ENCODE measurements at regions not wholly inside any gene's neighbourhood (a gene's known extent, or its start where the extent isn't known, plus 50 kb on each side); places are given as distances from the start of the nearest gene placed in this dataset.

DNA sequence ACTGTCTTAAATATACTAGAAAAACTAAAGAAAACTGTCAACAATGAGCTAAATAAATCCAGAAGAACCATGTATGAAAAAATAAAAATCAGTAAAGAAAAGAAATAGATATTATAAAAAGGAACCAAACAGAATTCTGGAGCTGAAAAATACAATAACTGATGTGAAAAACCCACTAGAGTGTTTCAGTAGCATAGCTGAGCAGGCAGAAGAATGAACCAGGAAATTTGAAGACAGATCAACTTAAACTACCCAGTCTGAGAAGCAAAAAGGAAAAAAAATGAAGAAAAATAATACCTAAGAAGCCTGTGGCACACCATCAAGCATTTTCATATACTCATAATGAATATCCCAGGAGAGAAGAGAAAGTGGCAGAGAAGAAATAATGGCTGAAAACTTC lies 240.1 kb upstream of the RXFP2 start (continued):
- no peak for TF ChIP-seq ZNF23 (CRISPR knock-in tag; IDR thresholded peaks at IDR 0.05)
- TF ChIP-seq, protein P1, sequence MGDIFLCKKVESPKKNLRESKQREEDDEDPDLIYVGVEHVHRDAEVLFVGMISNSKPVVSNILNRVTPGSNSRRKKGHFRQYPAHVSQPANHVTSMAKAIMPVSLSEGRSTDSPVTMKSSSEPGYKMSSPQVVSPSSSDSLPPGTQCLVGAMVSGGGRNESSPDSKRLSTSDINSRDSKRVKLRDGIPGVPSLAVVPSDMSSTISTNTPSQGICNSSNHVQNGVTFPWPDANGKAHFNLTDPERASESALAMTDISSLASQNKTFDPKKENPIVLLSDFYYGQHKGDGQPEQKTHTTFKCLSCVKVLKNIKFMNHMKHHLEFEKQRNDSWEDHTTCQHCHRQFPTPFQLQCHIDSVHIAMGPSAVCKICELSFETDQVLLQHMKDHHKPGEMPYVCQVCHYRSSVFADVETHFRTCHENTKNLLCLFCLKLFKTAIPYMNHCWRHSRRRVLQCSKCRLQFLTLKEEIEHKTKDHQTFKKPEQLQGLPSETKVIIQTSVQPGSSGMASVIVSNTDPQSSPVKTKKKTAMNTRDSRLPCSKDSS (IDR thresholded peaks at IDR 0.05; ENCODE audit: low read depth, partially characterized antibody) = no peak
- TF ChIP-seq, protein P2, sequence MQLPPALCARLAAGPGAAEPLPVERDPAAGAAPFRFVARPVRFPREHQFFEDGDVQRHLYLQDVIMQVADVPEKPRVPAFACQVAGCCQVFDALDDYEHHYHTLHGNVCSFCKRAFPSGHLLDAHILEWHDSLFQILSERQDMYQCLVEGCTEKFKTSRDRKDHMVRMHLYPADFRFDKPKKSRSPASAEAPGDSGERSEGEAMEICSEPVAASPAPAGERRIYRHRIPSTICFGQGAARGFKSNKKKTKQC (CRISPR knock-in tag; IDR thresholded peaks at IDR 0.05) = no peak

GRCh38 chr13:31503626-31504025 lies 235.7 kb upstream of the RXFP2 start:
- FAIRE-seq (no peak), ATAC-seq (no peak), DNase-seq (ENCODE audit: extremely low read depth in 1 of 4, low spot score in 3 of 4) (no peak)
- Histone ChIP-seq H3K4me2 (ENCODE audit: insufficient read depth, low read length) (no peak overlapping the region), H3K9me3 (replicated peaks; ENCODE audit: control insufficient read depth, insufficient read depth, low read depth, low read length) (no peaks in the 10 kb centered on the region), H3K4me3 (no peak overlapping the region), H2AFZ (ENCODE audit: low read depth, low read length) (no peak overlapping the region), H3K9me1 (ENCODE audit: control insufficient read depth, insufficient read depth, low read length) (no peaks in the 10 kb centered on the region), H3K27me3 (ENCODE audit: control insufficient read depth in 2 of 2, insufficient read depth in 2 of 2, low read length in 2 of 2) (no peaks in the 10 kb centered on the region), H4K20me1 (replicated peaks; ENCODE audit: control insufficient read depth, insufficient read depth, low read length) (no peaks in the 10 kb centered on the region), H3K9ac (ENCODE audit: insufficient read depth in 1 of 2, low read depth in 2 of 2, low read length in 2 of 2) (no peak overlapping the region), H3K36me3 (ENCODE audit: control insufficient read depth, insufficient read depth, low read length) (no peaks in the 10 kb centered on the region), H3K79me2 (ENCODE audit: control insufficient read depth, insufficient read depth, low read length) (no peaks in the 10 kb centered on the region), H3K27ac (ENCODE audit: extremely low read depth, low read depth, low read length) (no peak overlapping the region), H3K4me1 (replicated peaks in 1 of 2; ENCODE audit: control insufficient read depth in 2 of 2, insufficient read depth in 2 of 2, low read length in 2 of 2) (no peaks in the 10 kb centered on the region)
- in situ Hi-C loops (cut with MboI) = no loop called here
- no TSS peak for BruUV-seq (replicated peaks)
- intact Hi-C loops (cut with micrococcal nuclease) = no loop called here
- WGBS (ENCODE audit: insufficient coverage, low coverage, missing lambda C conversion rate) = 0% methylated on average over 3 of the region's 3 CpGs
- CTCF ChIA-PET (ENCODE audit: low intra/inter-chr PET ratio) = no interaction called here
- POLR2A ChIA-PET = no interaction called here
- TF ChIP-seq ZNF253 (CRISPR knock-in tag; conservative IDR thresholded peaks at IDR 0.05) (no peak), NR2C1 (IDR thresholded peaks at IDR 0.05) (no peak), NR2C1 (tag; IDR thresholded peaks at IDR 0.05) (no peak), ILF3 (IDR thresholded peaks at IDR 0.05; ENCODE audit: borderline replicate concordance) (no peak), SNRNP70 (optimal IDR thresholded peaks at IDR 0.05; ENCODE audit: low read depth, low read length) (no peak), SPI1 (IDR thresholded peaks at IDR 0.05; ENCODE audit: borderline replicate concordance, low read depth, low read length) (no peak), ZBED1 (IDR thresholded peaks at IDR 0.05) (no peak), GABPB1 (CRISPR knock-in tag; IDR thresholded peaks at IDR 0.05) (no peak), CBX1 (IDR thresholded peaks at IDR 0.05; ENCODE audit: low read depth) (no peak), CAMTA2 (CRISPR knock-in tag; conservative IDR thresholded peaks at IDR 0.05) (no peak), TOE1 (IDR thresholded peaks at IDR 0.05; ENCODE audit: borderline replicate concordance) (no peak), TOE1 (CRISPR knock-in tag; IDR thresholded peaks at IDR 0.05; ENCODE audit: borderline replicate concordance, low read depth) (no peak), RBM14 (IDR thresholded peaks at IDR 0.05; ENCODE audit: borderline replicate concordance, insufficient read depth, low read depth, low read length) (no peak), ZFPM2 (CRISPR knock-in tag; IDR thresholded peaks at IDR 0.05) (no peak), MXI1 (IDR thresholded peaks at IDR 0.05; ENCODE audit: low read depth, low read length) (no peak), BMI1 (IDR thresholded peaks at IDR 0.05; ENCODE audit: low read length) (no peak)
- TF ChIP-seq, protein P3, sequence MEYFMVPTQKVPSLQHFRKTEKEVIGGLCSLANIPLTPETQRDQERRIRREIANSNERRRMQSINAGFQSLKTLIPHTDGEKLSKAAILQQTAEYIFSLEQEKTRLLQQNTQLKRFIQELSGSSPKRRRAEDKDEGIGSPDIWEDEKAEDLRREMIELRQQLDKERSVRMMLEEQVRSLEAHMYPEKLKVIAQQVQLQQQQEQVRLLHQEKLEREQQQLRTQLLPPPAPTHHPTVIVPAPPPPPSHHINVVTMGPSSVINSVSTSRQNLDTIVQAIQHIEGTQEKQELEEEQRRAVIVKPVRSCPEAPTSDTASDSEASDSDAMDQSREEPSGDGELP (CRISPR knock-in tag; IDR thresholded peaks at IDR 0.05; ENCODE audit: borderline replicate concordance) = no peak
- TF ChIP-seq, protein P4, sequence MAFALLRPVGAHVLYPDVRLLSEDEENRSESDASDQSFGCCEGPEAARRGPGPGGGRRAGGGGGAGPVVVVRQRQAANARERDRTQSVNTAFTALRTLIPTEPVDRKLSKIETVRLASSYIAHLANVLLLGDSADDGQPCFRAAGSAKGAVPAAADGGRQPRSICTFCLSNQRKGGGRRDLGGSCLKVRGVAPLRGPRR (CRISPR knock-in tag; IDR thresholded peaks at IDR 0.05) = no peak

Measured in K562 (cell line).